ENCODE measurements at regions not wholly inside any gene's neighbourhood (a gene's known extent, or its start where the extent isn't known, plus 50 kb on each side); places are given as distances from the start of the nearest gene placed in this dataset.

DNA sequence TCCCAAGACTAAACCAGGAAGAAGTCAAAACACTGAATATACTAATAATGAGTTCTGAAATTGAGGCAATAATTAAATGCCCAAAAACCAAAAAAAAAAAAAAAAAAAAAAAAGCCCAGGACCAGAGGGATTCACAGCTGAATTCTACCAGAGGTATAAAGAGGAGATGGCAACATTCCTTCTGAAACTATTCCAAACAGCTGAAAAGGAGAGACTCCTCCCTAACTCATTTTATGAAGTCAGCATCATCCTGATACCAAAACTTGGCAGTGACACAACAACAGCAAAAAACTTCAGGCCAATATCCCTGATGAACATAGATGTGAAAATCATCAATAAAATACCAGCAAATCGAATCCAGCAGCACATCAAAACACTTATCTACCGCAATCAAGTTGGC, 108.5 kb upstream of the COL3A1 start:
- no peaks in the 10 kb centered on the region for H3K36me3 Mint-ChIP-seq

DNA sequence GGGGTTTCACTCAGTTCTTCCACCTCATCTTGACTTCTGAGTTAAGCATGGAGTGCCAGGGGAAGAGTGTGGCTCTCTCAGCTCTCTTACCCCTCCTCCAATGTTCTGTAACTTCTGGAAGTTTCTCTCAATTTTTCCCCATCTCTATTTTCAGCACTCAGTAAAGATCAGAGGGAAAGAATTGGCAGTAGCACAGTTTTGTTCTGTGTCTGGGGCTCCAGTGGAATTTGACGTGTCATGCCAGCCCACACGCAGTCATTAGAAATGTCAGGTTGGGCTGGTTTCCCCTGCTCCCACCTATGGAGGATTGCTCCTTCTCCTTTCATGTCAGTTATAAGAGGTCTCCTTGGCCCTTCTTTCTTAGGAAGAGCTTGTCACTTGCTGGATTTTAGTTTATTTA, 104.6 kb upstream of the COL3A1 start:
- H3K9me3 Mint-ChIP-seq, result peaks cover 1 to 16% (median 8%) of the 10 kb centered on the region in 7 donors
- H3K27ac Mint-ChIP-seq, result no peak overlapping the region
- no peak overlapping the region for H3K27ac ChIP-seq (ENCODE audit: low read depth in 1 of 2, low read length in 2 of 2)
- no peak overlapping the region for H3K9ac ChIP-seq (ENCODE audit: insufficient read depth, low read length, poor library complexity, severe bottlenecking)
- H3K79me2 ChIP-seq (ENCODE audit: insufficient read depth, low read length), result no peaks in the 10 kb centered on the region
- H3K4me3 Mint-ChIP-seq, result no peak overlapping the region
- H3K4me2 ChIP-seq (replicated peaks; ENCODE audit: extremely low read depth, low read length, poor library complexity, severe bottlenecking), result no peak overlapping the region
- no peaks in the 10 kb centered on the region for H3K27me3 ChIP-seq (ENCODE audit: control insufficient read depth in 2 of 2, insufficient read depth in 2 of 2, low read length in 2 of 2)
- no peak overlapping the region for H2AFZ ChIP-seq (ENCODE audit: insufficient read depth, low read depth, low read length, poor library complexity, severe bottlenecking)
- intact Hi-C loops (cut with micrococcal nuclease), result no loop called here
- H3K4me3 ChIP-seq (replicated peaks in 1 of 3; ENCODE audit: low read depth in 2 of 3, low read length in 3 of 3), result no peak overlapping the region
- no peaks in the 10 kb centered on the region for H3K36me3 ChIP-seq (replicated peaks in 1 of 2; ENCODE audit: control insufficient read depth in 1 of 2, insufficient read depth in 2 of 2, low read length in 2 of 2)
- no peaks in the 10 kb centered on the region for H3K4me1 ChIP-seq (ENCODE audit: control insufficient read depth in 1 of 2, insufficient read depth in 2 of 2, low read length in 2 of 2)
- DNase-seq, result no peak
- no peak for TF ChIP-seq CTCF (IDR thresholded peaks at IDR 0.05)
- no peaks in the 10 kb centered on the region for H3K27me3 Mint-ChIP-seq (ENCODE audit: low read depth in 3 of 3)
- no peaks in the 10 kb centered on the region for H3K9me3 ChIP-seq (replicated peaks in 1 of 2; ENCODE audit: control insufficient read depth in 1 of 2, insufficient read depth in 1 of 2, low read length in 2 of 2)
- no peaks in the 10 kb centered on the region for H4K20me1 ChIP-seq (ENCODE audit: insufficient read depth, low read length)
- H3K4me1 Mint-ChIP-seq, result no peaks in the 10 kb centered on the region
- no peaks in the 10 kb centered on the region for H3K36me3 Mint-ChIP-seq
- 100% methylated on average over 1 of the region's 2 CpGs for WGBS (ENCODE audit: insufficient coverage)

More for the DNA sequence above, 108.5 kb upstream of the COL3A1 start:
- intact Hi-C loops (cut with micrococcal nuclease), result no loop called here
- Histone ChIP-seq H3K9ac (ENCODE audit: insufficient read depth, low read length, poor library complexity, severe bottlenecking) (no peak overlapping the region), H3K79me2 (ENCODE audit: insufficient read depth, low read length) (no peaks in the 10 kb centered on the region), H3K4me3 (replicated peaks in 1 of 3; ENCODE audit: low read depth in 2 of 3, low read length in 3 of 3) (no peak overlapping the region), H3K4me1 (ENCODE audit: control insufficient read depth in 1 of 2, insufficient read depth in 2 of 2, low read length in 2 of 2) (no peaks in the 10 kb centered on the region), H3K4me2 (replicated peaks; ENCODE audit: extremely low read depth, low read length, poor library complexity, severe bottlenecking) (no peak overlapping the region), H3K9me3 (replicated peaks in 1 of 2; ENCODE audit: control insufficient read depth in 1 of 2, insufficient read depth in 1 of 2, low read length in 2 of 2) (peaks cover 13 to 18% of the 10 kb centered on the region in 2 donors), H3K36me3 (replicated peaks in 1 of 2; ENCODE audit: control insufficient read depth in 1 of 2, insufficient read depth in 2 of 2, low read length in 2 of 2) (no peaks in the 10 kb centered on the region), H3K27ac (ENCODE audit: low read depth in 1 of 2, low read length in 2 of 2) (no peak overlapping the region), H3K27me3 (ENCODE audit: control insufficient read depth in 2 of 2, insufficient read depth in 2 of 2, low read length in 2 of 2) (no peaks in the 10 kb centered on the region), H2AFZ (ENCODE audit: insufficient read depth, low read depth, low read length, poor library complexity, severe bottlenecking) (no peak overlapping the region), H4K20me1 (ENCODE audit: insufficient read depth, low read length) (no peaks in the 10 kb centered on the region)
- DNase-seq, result no peak
- TF ChIP-seq CTCF (IDR thresholded peaks at IDR 0.05), result no peak
- Mint-ChIP-seq H3K4me3 (no peak overlapping the region), H3K9me3 (peaks cover 4 to 23% (median 14%) of the 10 kb centered on the region in 7 donors), H3K4me1 (no peaks in the 10 kb centered on the region), H3K27me3 (ENCODE audit: low read depth in 3 of 3) (no peaks in the 10 kb centered on the region), H3K27ac (no peak overlapping the region)
- WGBS (ENCODE audit: insufficient coverage), result 80% methylated on average over 1 of the region's 2 CpGs

Data from CD14-positive monocyte (primary cell).